NOMO-1 treated with dmso at 0.1 percent for 144 hours (cell line): ENCODE measurements at regions not wholly inside any gene's neighbourhood (a gene's known extent, or its start where the extent isn't known, plus 50 kb on each side); places are given as distances from the start of the nearest gene placed in this dataset.

Experiments
- DNase-seq: peaks from one replicate; lab custom pipeline; 2025; ENCODE audit not compliant: unreplicated experiment; lab: John Stamatoyannopoulos, UW

DNA sequence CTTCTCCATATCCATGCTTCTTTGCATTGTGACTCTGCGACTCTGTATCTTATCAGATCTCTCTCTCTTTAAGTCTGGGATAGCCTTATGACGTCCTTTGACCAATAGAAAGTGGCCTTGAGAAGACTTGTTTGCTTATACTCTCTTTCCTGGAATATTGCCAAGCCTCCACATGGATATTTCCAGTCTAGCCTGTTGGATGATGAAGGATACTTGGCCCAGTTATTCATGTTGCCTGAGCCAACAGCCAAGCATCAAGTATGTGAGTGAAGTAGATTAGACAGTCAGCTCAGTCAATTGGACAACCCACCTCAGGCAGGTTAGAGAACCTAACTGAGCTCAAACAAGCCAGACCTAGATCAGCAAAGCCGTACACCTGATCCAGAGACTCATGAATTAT is 864.2 kb upstream of the MGAT4C start:
- DNase-seq, result no peak

DNA sequence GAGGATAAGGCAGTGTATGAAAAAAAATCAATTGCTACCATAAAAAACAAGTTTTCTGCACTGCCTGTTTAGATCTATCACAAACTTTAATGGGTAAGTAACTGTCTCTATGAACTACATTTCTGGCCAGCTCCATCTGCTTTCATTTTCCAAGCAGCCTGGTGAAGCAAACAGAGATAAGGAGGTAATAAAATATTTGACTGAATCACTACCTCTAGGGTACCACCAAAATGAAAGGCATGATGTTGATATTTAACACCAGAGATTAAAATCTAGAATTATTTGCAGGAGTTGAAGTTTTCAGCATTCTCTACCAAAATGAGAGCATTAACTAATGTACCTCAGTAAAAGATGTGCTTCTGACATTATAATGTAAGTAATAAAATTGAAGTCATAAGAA is 863.5 kb upstream of the MGAT4C start:
- no peak for DNase-seq

DNA sequence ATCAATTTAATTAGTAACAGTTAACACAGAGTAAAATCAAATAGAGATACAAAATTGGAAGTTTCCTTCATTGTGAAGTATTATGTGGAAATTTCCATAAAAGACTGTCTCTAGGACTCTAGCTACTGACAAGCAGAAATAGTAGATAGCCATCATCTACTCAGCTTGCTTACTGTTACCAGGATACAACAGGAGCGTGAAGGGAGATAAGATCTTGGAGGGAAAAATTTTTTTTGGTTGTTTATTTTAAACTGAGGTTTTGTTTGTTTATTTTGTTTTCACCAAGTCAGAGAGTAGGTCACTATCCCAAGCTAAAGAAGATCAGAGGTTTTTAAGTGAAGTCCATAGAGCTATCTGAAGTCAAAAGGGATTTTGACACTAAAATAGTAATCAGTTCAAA is 861.3 kb upstream of the MGAT4C start:
- no peak for DNase-seq

DNA sequence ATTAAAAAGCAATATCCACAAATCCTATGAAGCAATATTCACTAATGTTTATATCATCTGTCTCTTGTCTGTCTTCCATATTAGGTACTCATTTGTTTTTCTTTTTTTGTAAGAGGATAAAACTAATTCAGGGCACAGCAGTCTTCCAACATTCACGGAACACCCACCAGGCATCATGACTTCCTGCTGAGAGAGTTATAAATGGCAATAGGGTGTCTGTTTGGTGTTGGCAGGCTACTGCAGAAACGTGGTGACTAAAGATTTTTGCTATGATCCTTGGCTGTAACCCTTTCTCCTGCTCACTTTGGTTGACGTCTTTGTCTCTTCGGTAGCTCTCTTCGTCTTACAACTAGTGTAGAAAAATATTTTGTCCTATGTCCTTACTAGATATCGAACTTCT is 860.6 kb upstream of the MGAT4C start:
- DNase-seq, result no peak

DNA sequence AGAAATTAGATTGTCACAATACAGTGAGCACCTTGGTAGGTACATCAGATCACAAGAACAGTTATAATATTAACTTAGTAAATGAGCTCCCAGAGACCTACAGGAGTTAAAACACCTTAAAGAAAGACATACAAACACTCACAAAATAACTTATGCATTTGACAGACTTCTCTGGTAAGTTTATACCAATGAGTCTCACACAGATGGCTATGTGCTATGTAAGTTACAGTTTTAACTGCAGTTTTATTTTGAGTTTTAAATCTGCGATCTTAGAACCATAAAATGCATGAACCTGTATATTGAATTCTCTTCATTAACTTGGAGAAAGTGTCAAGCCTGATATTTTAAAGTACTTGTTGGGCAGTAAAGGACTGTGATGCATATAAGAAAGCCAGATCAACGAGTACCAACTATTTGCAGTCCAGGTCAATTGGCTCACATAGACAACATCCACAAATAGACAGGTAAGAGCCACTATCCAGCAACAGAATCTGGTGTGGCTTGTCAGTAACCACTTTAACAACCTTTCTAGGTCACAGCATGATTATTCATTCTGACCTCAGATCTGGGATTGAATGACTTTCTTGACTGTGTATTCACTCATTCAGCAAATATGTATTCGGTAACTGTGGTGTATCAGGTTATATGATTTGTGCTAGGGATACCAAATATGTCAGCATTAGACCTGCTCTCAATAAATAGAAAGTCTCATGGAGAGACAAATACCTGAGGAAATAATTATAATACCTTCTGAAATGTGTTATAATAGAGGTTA is 856.6 kb upstream of the MGAT4C start:
- no peak for DNase-seq

GRCh38 chr12:87107766-87108165 is 851.6 kb upstream of the MGAT4C start:
- DNase-seq, result no peak

DNA sequence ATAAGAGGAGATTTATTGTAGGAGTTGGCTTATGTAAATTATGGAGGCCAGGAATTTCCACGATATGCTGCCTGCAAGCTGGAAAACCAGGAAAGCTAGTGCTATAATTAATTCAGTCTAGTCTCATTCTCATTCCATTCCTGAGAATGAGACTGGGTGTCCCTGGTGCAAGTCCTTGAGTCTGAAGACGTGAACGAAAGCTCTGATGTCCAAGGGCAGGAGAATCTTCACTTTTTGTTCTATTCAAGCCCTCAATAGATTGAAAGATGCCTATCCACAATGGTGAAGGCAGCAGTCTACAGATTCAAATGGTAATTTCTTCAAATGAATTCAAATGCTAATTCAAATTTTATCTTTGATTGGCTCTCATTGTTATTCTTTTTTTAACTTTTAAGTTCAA is 851.1 kb upstream of the MGAT4C start:
- DNase-seq, result no peak

DNA sequence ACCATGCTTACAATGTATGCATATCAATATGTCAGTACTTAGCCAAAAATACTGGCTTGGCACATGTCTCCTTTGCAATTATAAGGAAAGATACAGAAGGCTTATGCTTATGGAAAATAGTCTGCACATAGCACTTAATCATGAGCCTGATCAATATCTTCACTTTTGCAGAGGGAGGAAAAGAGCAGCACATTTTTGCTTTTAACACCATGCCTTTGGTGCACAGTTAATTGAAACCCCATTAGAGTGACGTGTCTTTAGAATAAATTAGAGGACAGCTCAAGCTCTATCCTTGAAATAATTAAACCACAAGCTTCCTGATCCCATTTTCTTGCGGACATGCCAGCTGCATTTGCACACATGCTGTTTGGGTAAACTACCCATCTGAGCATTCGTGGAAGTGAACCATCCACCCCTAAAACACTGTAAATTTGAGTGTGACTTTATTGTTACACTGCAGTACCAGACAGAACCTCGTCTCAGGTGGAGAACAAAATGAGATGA is 839.9 kb upstream of the MGAT4C start:
- DNase-seq, result no peak

DNA sequence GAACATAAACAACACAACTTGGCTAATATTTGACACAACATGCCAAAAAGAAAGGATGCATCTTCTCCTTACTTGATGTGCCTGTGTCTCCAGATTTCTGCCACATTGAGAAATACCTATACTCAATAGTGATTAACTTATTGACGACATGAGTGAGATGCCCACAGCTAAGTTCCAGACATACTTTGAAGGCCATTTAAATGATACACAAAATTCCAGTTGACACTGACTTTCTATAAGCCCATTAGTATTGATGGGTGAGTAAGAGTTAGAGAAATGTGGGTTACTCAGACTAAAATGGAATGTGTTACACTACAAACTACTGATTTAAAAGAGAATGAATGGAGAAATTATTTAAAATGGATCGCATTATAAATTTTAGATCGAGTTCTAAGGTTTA is 838.2 kb upstream of the MGAT4C start:
- no peak for DNase-seq

GRCh38 chr12:87092421-87092820 is 836.2 kb upstream of the MGAT4C start:
- DNase-seq, result no peak

DNA sequence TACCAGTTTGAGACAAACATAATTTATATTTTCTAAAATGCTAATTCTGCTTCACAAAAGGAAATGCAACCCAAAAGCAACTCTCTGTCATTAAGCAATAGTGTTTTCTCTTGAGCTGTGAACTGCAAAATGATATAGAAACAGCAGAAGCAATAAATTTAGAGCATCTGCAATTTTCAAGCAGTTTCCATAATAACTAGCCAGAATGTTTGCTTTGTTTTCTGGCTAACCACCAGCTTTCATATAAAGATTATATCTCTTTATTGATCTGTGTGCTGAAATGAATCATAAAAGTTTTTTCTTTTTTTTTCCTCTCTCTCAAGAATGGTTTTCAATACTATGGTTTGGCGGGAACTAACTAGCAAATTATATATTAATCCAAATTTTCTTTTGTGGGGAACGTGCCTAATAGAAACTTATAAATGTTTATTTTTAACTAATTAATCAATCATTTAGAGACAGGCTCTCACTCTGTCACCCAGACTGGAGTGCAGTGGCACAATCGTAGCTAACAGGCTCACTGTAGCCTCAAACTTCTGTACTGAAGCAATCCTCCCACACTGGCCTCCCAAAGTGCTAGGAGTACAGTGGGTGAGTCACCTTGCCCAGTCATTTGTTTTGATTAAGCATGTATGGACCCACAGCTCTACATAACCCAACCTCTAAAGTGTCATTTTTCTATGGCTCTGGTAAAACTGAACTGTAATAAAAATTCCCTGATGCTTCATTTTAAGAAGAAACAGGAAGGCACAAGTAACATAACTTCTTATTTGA is 830.1 kb upstream of the MGAT4C start:
- DNase-seq, result no peak

DNA sequence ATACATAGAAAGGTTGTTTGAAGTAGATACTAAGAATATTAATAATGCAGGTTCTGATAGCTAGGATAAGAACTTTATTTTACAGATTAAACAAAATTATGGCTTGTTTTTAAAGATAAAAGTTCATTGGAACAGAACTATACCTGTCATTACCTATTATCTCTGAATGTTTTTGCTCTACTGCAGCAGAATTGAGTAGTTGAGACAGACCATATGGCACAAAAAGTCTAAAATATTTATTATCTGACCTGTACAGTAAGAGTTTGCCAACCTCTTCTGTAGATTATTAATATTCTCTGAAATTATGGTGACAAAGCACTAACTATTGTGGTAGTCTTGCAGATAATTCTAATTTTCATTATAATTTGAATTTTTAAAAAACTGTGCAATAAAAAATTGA is 829.1 kb upstream of the MGAT4C start:
- no peak for DNase-seq

GRCh38 chr12:87082756-87083155 is 826.6 kb upstream of the MGAT4C start:
- no peak for DNase-seq

DNA sequence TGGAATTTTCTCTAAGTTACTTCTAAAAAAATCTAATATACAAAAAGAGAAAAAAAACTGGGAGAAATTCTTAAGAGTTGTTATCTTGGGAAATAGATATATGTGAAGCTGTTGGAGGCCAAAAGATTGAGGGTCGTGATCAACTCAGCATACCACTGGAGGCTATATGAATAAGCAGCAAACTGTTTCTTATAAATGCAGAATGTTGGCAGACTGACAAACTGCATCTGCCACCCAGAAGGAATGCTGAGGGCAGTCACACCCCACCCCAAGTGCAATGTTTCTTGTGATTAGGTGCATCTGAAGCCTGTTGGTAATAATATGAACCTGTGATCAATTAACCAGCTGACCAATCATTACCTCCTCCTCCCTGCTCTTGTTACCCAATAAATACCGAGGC is 818.6 kb upstream of the MGAT4C start:
- DNase-seq, result no peak

DNA sequence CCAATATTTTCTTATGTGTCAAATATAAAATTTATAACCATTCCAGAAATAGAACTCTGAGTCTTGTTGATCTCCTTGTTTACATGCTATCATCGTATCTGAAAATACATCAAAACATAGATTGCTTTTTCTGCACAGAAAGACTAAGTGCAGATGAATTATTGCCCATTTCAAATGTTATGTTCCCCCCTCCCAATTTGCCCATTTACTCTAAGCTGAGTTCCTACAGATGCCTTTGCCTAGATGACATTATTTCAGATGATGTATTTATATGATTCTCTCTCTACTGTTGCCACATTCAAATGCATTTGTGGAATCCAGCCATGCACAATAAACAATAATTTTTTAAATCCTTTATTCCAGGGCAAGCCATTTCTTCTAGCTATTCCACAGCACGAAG is 810.1 kb upstream of the MGAT4C start:
- no peak for DNase-seq

GRCh38 chr12:87059231-87059630 is 803.0 kb upstream of the MGAT4C start:
- no peak for DNase-seq

- no peak for DNase-seq
Measured at GRCh38 chr12:87054226-87054625, 798.0 kb upstream of the MGAT4C start.

GRCh38 chr12:87051621-87052020 is 795.4 kb upstream of the MGAT4C start:
- no peak for DNase-seq

DNA sequence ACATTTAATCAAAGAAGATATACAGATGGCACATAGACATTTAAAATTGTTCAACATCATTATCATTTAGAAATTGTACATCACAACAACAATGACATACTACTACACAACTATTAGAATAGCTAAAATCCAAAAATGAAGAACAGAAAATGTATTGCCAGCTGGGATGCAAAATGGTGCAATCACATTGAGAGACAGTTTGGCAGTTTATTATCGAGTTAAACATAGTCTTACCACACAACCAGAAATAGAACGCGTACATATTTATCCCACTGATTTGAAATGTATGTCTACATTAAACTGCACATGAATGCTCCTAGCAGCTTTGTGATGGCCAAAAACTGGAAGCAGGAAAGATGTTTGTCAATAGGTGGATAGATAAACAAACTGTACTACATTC is 791.5 kb upstream of the MGAT4C start:
- DNase-seq, result no peak

DNA sequence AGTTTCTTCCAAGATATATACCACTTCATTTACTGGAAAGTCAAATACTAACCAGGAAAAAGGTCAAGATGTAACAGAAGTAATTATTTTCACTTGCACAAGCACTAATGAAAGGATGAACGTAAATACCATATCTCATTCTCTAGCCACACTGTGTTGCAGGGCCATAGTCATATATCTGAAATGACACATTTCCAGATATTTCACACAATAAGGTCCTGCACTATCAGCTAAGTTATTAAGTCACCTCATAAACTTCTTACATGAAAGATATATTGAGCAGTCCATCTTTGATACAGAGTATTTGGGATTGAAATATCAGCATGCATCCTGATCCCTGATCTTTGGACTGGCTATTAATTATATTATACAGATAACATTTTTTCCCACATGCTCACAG is 783.3 kb upstream of the MGAT4C start:
- no peak for DNase-seq

- DNase-seq, result no peak
Measured at GRCh38 chr12:87038098-87038497, 781.9 kb upstream of the MGAT4C start.

- DNase-seq, result no peak
Measured at GRCh38 chr12:87025976-87026375, 769.8 kb upstream of the MGAT4C start.
